GM19023 (cell line): ENCODE measurements at regions not wholly inside any gene's neighbourhood (a gene's known extent, or its start where the extent isn't known, plus 50 kb on each side); places are given as distances from the start of the nearest gene placed in this dataset.

ENCODE experiments used
- ATAC-seq: cut with Tn5 transposase; IDR thresholded peaks from one replicate; pipeline ENCODE4 v1.9.1; 2021; ENCODE audit warnings: mild to moderate bottlenecking, moderate library complexity; ENCODE audit not compliant: unreplicated experiment

GRCh38 chr7:84629640-84630318 lies 435.2 kb upstream of the SEMA3A start:
- ATAC-seq: no peak

DNA sequence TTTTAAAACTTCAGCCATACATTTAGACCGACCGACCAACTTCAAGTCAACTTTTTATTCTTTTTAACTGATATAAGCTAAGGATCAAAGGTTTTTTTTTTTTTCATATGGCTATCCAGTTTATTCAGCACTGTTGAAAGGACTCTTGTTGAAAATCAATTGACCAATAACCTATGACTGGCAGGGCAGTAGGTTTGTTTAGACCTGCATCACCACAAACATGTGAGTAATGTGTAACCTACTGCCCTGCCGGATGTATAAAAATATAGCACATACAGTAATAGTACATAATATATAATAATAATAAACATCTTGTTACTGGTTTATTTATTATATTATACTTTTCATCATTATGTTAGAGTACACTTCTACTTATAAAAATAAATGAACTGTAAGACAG lies 434.6 kb upstream of the SEMA3A start:
- no peak for ATAC-seq

DNA sequence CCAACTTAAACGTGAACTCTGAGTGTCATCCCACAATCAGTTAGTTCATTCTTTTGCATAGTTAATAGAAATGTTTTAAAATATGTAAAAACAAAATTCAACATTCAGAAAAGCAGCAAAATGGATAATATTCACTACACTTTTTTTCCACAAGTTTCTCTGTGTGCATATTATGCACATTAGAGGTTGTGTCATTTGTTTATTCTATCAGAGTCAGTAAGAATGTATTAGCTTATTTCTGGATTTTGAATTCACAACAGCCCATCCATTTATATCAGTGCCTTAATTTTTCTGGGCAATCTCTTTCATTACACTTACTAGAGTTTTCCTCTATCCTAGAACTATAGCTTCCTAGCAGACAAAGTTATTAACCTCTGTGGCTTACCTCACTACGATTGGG lies 432.7 kb upstream of the SEMA3A start:
- ATAC-seq: no peak

GRCh38 chr7:84624927-84625326 lies 430.3 kb upstream of the SEMA3A start:
- no peak for ATAC-seq

- no peak for ATAC-seq
Measured at GRCh38 chr7:84624527-84624926, 429.9 kb upstream of the SEMA3A start.

DNA sequence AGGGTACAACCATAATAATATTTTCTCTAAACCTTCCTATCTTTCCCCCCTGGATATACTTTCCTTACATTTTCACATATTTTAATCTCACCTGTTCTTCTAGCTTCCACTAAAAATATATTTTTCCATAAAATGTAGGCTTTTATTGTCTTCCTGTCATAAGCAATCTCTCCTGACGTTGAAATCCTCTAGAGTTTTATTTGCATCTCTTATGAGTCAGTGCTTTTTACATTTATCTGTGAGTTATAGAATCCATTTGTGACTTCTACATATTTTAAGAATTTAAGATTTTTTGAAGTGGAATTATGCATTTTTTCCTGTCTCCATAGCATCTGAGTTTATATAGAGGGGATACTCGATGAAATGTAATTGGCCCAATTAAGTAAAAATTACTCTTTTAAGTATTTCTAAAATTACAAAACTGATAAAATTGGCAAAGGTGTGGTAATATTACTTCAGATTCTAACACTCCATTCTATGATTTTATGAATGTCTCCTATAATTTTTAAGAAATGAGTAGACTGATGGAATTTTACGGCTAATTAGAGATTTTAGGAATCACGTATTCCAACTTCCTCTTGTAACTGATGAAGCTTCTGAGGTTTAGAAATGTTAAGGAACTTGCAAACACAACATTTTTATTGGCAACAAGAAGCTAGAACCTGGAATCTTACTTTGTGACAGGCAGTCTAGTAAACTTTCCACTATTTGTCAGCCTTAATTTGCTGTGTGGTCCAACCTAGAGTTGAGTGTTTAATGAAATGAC lies 422.9 kb upstream of the SEMA3A start:
- no peak for ATAC-seq

- ATAC-seq: no peak
Measured at GRCh38 chr7:84614821-84615501, 420.4 kb upstream of the SEMA3A start.

GRCh38 chr7:84612981-84613681 lies 418.5 kb upstream of the SEMA3A start:
- ATAC-seq: no peak

- no peak for ATAC-seq
Measured at GRCh38 chr7:84611391-84611790, 416.8 kb upstream of the SEMA3A start.

- ATAC-seq: no peak
Measured at GRCh38 chr7:84610390-84610789, 415.8 kb upstream of the SEMA3A start.

- ATAC-seq: no peak
Measured at GRCh38 chr7:84605301-84605700, 410.7 kb upstream of the SEMA3A start.

DNA sequence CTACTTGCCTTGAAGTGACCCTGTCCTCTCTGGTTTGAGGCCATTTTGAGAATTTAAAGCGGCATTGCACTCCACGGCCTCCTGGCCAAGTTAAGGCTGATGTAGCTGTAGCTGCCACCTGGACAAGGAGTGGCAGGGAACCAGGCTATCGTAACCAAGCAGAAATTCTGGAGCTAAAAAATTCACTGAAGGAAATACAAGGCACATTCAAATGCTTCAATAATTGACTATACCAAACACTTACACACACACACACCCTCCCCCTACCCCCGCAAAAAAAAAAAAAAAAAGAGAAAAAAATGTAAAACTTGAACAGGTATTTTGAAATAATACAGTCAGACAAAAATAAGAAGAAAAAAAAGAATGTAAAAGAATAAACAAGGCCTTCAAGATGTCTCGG lies 409.0 kb upstream of the SEMA3A start:
- ATAC-seq: no peak

DNA sequence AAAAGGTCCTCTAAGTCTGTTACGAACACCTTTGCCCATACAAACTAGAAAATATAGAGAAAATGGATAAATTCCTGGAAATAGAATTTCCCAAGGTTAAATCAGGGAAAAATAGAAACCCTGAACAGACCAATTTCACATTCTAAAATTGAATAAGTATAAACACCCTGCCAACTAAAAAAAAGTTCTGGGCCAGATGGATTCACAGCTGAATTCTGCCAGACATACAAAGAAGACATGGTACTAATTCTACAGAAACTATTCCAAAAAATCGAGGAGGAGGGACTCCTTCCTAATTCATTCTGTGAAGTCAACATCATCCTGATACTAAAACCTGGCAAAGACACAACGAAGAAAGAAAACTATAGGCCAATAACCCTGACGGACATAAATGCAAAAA lies 400.4 kb upstream of the SEMA3A start:
- no peak for ATAC-seq

DNA sequence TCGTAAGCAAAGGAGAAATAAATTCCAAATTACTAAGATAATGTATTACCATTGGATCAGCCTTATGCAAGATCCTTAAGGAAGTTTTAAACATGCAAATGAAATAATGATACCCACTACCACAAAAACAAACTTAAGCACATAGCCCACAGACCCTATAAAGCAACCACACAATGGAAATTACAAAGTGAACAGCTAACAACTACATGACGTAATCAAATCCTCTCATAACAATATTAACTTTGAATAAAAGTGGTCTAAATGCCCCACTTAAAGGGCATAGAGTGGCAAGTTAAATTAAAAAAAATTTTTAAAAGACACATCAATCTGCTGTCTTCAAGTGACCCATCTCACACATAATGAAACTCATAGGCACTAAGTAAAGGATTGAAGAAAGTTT lies 397.3 kb upstream of the SEMA3A start:
- ATAC-seq: no peak

- no peak for ATAC-seq
Measured at GRCh38 chr7:84589012-84589411, 394.4 kb upstream of the SEMA3A start.

GRCh38 chr7:84583331-84583730 lies 388.7 kb upstream of the SEMA3A start:
- no peak for ATAC-seq

DNA sequence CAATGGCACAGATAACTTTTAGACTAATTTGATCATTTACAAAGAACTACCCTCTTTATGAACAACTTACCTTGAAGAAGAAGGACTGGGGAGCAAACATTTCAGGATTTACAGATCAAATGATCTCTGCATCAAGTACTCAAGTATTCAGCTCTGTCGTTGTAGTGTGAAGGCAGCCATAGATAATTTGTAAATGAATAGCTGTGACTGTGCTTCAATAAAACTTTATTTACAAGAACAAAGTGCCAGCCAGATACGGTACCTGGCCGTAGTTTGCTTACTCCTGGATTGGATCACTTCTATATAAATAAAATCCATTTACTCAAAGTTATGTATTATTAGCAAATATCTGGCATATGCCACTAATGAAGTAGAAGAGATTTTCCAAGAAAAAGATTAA lies 388.2 kb upstream of the SEMA3A start:
- no peak for ATAC-seq

DNA sequence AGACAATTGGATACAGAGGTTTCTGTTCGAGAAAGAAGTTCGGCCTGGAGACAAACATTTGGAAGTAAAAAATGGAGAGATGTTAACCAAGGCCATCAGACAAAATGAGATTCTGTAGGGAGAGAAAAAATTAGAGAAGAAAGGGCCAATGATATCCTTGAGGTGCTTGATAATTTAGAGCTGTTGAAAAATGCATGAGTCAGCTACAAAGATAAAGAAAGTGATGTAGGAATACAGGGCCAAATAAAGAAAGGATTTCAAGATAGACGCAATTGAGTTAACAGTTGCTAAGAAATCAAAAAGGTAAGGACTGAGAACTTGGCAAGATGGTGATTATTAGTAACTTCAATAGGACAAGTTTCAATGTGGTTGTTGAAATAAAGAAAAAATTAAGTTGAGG lies 384.2 kb upstream of the SEMA3A start:
- ATAC-seq: no peak

DNA sequence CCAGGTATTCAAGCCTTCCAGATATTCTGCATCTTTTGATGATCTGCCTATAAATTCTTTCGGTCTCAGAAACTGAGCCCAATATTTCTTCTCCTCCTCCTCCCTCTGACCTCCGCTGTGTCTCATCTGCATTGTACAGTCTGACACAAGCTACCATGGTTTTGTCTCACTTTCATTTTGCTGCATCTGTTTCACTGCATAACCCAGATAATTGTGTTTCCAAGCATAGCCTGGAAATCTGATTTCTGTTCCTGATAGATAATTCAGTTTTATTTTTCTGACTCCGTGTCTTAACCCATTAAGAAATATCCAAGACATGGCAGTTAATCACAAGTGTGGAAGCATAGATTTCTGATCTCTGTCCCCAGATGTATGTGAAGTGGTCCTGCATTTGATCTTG lies 374.2 kb upstream of the SEMA3A start:
- ATAC-seq: no peak

GRCh38 chr7:84565345-84566074 lies 370.9 kb upstream of the SEMA3A start:
- ATAC-seq: no peak

DNA sequence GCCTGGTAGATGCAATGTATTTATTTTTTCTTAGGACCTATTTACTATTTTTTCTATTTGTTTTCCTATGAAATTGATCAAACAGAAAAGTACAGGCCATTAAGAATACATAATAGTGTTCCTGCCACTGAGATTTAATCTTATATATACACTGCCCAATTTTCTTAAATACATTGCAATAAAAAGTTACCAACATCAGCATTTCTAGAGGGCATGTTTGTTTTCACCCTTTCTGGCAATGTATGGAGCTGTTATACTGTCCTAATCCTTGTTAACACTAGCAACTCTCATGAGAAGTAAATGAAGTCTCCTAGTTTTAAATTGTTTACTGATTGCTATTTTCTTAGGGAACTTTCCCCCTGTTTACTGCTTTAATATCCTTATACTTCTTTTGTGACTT lies 359.1 kb upstream of the SEMA3A start:
- no peak for ATAC-seq
